Epithelial cell of proximal tubule (primary cell): ENCODE measurements at regions not wholly inside any gene's neighbourhood (a gene's known extent, or its start where the extent isn't known, plus 50 kb on each side); places are given as distances from the start of the nearest gene placed in this dataset.

Experiments used
- DNase-seq: peaks from one replicate; pipeline ENCODE4 v3.0.0-alpha.2; 2011; ENCODE audit warnings: low read depth
- H3K4me3 ChIP-seq: 2 replicates; pipeline ENCODE4 v1.5.1; 2011; ENCODE audit warnings: low read depth, mild to moderate bottlenecking, low read length
- CTCF ChIP-seq: conservative IDR thresholded peaks from 2 replicates; pipeline ENCODE4 v1.5.1; 2012; ENCODE audit warnings: low read depth, mild to moderate bottlenecking, low read length

DNA sequence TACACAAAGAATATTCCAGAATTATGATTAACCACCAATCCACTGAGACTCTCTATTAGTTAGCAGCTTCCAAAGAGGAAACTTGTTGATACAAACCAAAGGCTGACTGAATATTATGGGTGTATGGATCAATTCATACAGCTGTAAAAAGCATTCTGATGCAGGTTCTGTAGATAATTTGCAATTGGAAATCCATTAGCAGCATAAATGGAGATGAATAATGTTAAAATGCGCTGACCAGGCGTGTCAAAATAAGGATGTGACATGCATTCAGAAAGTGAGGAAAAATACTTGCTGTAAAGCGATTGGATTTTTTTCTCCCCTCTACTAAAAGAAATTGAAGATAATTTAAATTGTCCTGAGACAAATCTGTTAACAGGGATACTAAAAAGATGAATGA is 169.0 kb upstream of the DDX18 start:
- no peak for TF ChIP-seq CTCF
- no peak for DNase-seq
- no peak overlapping the region for H3K4me3 ChIP-seq

DNA sequence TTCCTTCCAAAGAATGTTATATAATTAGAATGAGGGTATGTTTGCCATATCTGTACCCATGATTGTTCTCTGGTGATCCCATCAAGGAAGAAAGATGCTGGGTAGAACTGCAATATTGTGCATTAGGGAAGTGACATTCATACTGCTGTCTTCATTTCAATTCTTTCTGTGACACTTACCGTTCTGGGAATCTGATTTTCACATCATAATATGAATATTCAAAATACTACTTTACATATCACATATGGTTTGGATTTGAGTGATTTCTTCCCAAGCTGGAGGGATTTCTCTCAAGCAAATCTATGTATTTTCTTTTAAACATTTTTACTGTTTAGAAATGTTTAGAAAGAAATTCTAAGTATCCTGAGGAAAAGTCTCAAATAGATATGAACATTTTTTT is 168.4 kb upstream of the DDX18 start:
- TF ChIP-seq CTCF = no peak
- DNase-seq = no peak
- no peak overlapping the region for H3K4me3 ChIP-seq

DNA sequence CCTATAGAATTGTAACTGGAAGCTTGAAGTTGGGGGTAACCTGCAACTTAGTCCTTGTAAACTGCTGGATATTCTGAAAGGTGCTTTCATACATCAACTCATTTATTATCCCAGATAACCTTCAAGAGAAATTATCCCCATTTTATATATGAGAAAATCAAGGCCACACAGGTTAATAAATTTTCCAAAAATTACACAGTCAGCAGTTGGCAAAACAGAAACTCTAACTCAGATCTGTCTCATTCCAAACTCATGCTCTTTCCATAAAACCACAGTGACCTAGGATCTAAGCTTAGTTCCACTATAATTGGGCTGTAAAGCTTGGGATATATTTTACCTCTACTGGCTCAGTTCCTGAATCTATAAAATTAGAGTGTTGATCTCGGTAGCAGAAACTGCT is 167.6 kb upstream of the DDX18 start:
- TF ChIP-seq CTCF = no peak
- no peak for DNase-seq
- no peak overlapping the region for H3K4me3 ChIP-seq

GRCh38 chr2:117656546-117656945 is 157.9 kb upstream of the DDX18 start:
- no peak for DNase-seq
- no peak overlapping the region for H3K4me3 ChIP-seq
- no peak for TF ChIP-seq CTCF

DNA sequence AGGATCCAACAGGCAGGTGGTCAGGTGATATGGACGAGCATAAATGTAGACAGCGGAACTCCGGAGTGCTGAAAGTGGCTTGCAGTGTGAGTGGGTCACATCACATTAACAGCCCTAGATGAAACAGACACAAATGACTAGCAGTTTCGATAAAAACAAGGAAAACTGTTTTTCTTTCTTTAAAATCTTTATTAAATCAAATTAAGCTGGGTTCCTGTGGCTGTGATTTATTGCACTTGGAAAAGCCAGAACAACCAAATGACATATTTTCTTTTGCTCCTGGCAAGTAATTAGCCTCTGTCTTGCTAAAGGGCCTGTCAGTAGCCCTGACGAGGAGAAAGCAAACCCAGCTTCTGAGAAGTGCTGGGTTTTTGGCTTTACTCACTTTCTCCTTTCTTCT is 152.9 kb upstream of the DDX18 start:
- DNase-seq = no peak
- TF ChIP-seq CTCF = no peak
- no peak overlapping the region for H3K4me3 ChIP-seq

GRCh38 chr2:117674172-117674571 is 140.3 kb upstream of the DDX18 start:
- H3K4me3 ChIP-seq = no peak overlapping the region
- no peak for DNase-seq
- no peak for TF ChIP-seq CTCF

GRCh38 chr2:117679952-117680351 is 134.5 kb upstream of the DDX18 start:
- no peak for TF ChIP-seq CTCF
- no peak for DNase-seq
- H3K4me3 ChIP-seq = no peak overlapping the region
